HL-60 (cell line): ENCODE measurements at regions not wholly inside any gene's neighbourhood (a gene's known extent, or its start where the extent isn't known, plus 50 kb on each side); places are given as distances from the start of the nearest gene placed in this dataset.

Experiments
- CTCF ChIP-seq: IDR thresholded peaks from one replicate; pipeline ENCODE4 v1.5.1; 2011; ENCODE audit warnings: low read length, control low read depth, inconsistent platforms; ENCODE audit not compliant: insufficient read depth
- GABPA ChIP-seq: IDR thresholded peaks from 2 replicates; pipeline ENCODE4 v1.6.1; 2012; ENCODE audit warnings: low read depth
- POLR2AphosphoS5 ChIP-seq: IDR thresholded peaks from 2 replicates; pipeline ENCODE4 v1.6.1; 2012; ENCODE audit warnings: low read depth

GRCh38 chr15:49715211-49715610 is 94.4 kb downstream of the DTWD1 start:
- no peak for TF ChIP-seq CTCF
- TF ChIP-seq GABPA, result no peak
- no peak for TF ChIP-seq POLR2AphosphoS5
